ENCODE measurements at regions not wholly inside any gene's neighbourhood (a gene's known extent, or its start where the extent isn't known, plus 50 kb on each side); places are given as distances from the start of the nearest gene placed in this dataset.

- no peak for TF ChIP-seq POLR2A (IDR thresholded peaks at IDR 0.05; ENCODE audit: low read length)
- TF ChIP-seq GATA1 (IDR thresholded peaks at IDR 0.05; ENCODE audit: low read depth, low read length): no peak
Measured at GRCh38 chr1:37152491-37152890, 118.2 kb upstream of the GRIK3 start.

All from erythroblast (primary cell).